ENCODE measurements at regions not wholly inside any gene's neighbourhood (a gene's known extent, or its start where the extent isn't known, plus 50 kb on each side); places are given as distances from the start of the nearest gene placed in this dataset.

DNA sequence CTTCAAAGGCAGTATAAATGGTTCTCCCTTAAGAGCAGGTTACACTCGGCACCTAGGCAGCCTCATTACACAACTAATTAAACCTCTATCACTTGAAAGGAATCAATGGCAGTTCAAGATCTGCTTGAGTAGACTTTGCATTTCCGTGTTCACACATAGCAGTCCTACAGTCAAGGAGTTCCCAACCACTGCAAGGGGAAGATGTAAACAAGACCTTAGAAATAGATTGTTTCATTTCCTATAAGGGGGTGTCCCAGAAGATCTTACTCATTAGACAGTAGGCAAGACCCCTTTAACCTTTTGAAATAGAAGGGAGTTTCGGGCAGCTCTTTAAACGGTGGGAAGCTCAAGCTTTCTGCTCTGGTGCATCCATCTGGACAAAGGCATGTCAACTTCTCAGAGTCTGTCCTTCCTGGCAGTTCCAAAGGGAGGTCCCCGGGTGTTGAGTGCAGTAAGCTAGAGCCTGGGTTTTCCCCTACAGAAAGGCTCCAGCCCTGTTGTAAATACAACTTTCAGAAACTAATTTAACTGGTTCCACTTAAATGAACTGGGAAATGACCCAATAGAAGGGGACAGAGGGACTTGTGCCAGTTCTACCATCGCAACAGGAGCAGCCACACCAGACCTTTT is 150.8 kb downstream of the RBMX2 start:
- Histone ChIP-seq H3K4me2 (no peak overlapping the region), H3K9ac (no peak overlapping the region), H3K36me3 (no peaks in the 10 kb centered on the region), H3K27me3 (no peaks in the 10 kb centered on the region), H3K4me3 (no peak overlapping the region), H4K20me1 (ENCODE audit: low read depth) (no peaks in the 10 kb centered on the region), H3K9me3 (ENCODE audit: low read depth) (no peaks in the 10 kb centered on the region), H3K4me1 (no peaks in the 10 kb centered on the region), H3F3A (ENCODE audit: low read depth) (no peaks in the 10 kb centered on the region), H3K79me2 (ENCODE audit: low read depth) (no peaks in the 10 kb centered on the region), H3K27ac (no peak overlapping the region), H2AFZ (replicated peaks) (no peak overlapping the region)
- Mint-ChIP-seq H3K27me3 (ENCODE audit: insufficient read depth, low read depth) (no peaks in the 10 kb centered on the region), H3K4me1 (no peaks in the 10 kb centered on the region), H3K4me3 (no peak overlapping the region), H3K27ac (no peak overlapping the region), H3K9me3 (no peaks in the 10 kb centered on the region), H3K36me3 (no peaks in the 10 kb centered on the region)
- TF ChIP-seq EZH2 (IDR thresholded peaks at IDR 0.05) (no peak), EZH2phosphoT487 (IDR thresholded peaks at IDR 0.05) (no peak)
- TF ChIP-seq, protein P1, sequence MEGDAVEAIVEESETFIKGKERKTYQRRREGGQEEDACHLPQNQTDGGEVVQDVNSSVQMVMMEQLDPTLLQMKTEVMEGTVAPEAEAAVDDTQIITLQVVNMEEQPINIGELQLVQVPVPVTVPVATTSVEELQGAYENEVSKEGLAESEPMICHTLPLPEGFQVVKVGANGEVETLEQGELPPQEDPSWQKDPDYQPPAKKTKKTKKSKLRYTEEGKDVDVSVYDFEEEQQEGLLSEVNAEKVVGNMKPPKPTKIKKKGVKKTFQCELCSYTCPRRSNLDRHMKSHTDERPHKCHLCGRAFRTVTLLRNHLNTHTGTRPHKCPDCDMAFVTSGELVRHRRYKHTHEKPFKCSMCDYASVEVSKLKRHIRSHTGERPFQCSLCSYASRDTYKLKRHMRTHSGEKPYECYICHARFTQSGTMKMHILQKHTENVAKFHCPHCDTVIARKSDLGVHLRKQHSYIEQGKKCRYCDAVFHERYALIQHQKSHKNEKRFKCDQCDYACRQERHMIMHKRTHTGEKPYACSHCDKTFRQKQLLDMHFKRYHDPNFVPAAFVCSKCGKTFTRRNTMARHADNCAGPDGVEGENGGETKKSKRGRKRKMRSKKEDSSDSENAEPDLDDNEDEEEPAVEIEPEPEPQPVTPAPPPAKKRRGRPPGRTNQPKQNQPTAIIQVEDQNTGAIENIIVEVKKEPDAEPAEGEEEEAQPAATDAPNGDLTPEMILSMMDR (IDR thresholded peaks at IDR 0.05): no peak
- no peak for DNase-seq (ENCODE audit: low spot score)

- no peaks in the 10 kb centered on the region for H4K20me1 ChIP-seq (ENCODE audit: low read depth)
- no peak overlapping the region for H3K9ac ChIP-seq
- Mint-ChIP-seq H3K36me3 (no peaks in the 10 kb centered on the region), H3K4me3 (no peak overlapping the region), H3K9me3 (no peaks in the 10 kb centered on the region), H3K4me1 (no peaks in the 10 kb centered on the region), H3K27ac (no peak overlapping the region), H3K27me3 (ENCODE audit: insufficient read depth, low read depth) (no peaks in the 10 kb centered on the region)
- H3K27me3 ChIP-seq: no peaks in the 10 kb centered on the region
- H3K4me3 ChIP-seq: no peak overlapping the region
- H3K9me3 ChIP-seq (ENCODE audit: low read depth): no peaks in the 10 kb centered on the region
- no peak for DNase-seq (ENCODE audit: low spot score)
- H3K36me3 ChIP-seq: no peaks in the 10 kb centered on the region
- H3K27ac ChIP-seq: no peak overlapping the region
- H3K79me2 ChIP-seq (ENCODE audit: low read depth): no peaks in the 10 kb centered on the region
- no peak overlapping the region for H3K4me2 ChIP-seq
- H3F3A ChIP-seq (ENCODE audit: low read depth): no peaks in the 10 kb centered on the region
- no peaks in the 10 kb centered on the region for H3K4me1 ChIP-seq
- TF ChIP-seq, protein P1 (IDR thresholded peaks at IDR 0.05): no peak
- TF ChIP-seq EZH2phosphoT487 (IDR thresholded peaks at IDR 0.05): no peak
- TF ChIP-seq EZH2 (IDR thresholded peaks at IDR 0.05): no peak
- H2AFZ ChIP-seq (replicated peaks): no peak overlapping the region
Observed at GRCh38 chrX:130555341-130555740, 153.6 kb downstream of the RBMX2 start.

GRCh38 chrX:130555757-130556156 is 154.0 kb downstream of the RBMX2 start:
- Histone ChIP-seq H3K4me1 (no peaks in the 10 kb centered on the region), H3K36me3 (no peaks in the 10 kb centered on the region), H3F3A (ENCODE audit: low read depth) (no peaks in the 10 kb centered on the region), H3K4me2 (no peak overlapping the region), H4K20me1 (ENCODE audit: low read depth) (no peaks in the 10 kb centered on the region), H3K9me3 (ENCODE audit: low read depth) (no peaks in the 10 kb centered on the region), H3K79me2 (ENCODE audit: low read depth) (no peaks in the 10 kb centered on the region), H2AFZ (replicated peaks) (no peak overlapping the region), H3K27ac (no peak overlapping the region), H3K9ac (no peak overlapping the region), H3K4me3 (no peak overlapping the region), H3K27me3 (no peaks in the 10 kb centered on the region)
- Mint-ChIP-seq H3K36me3 (no peaks in the 10 kb centered on the region), H3K9me3 (no peaks in the 10 kb centered on the region), H3K4me3 (no peak overlapping the region), H3K27me3 (ENCODE audit: insufficient read depth, low read depth) (peaks cover 1% of the 10 kb centered on the region), H3K4me1 (no peaks in the 10 kb centered on the region), H3K27ac (no peak overlapping the region)
- no peak for DNase-seq (ENCODE audit: low spot score)
- TF ChIP-seq EZH2 (IDR thresholded peaks at IDR 0.05): no peak
- no peak for TF ChIP-seq EZH2phosphoT487 (IDR thresholded peaks at IDR 0.05)
- TF ChIP-seq, protein P1 (IDR thresholded peaks at IDR 0.05): no peak
